GM21825 (cell line): ENCODE measurements at regions not wholly inside any gene's neighbourhood (a gene's known extent, or its start where the extent isn't known, plus 50 kb on each side); places are given as distances from the start of the nearest gene placed in this dataset.

ENCODE experiments used
- ATAC-seq: cut with Tn5 transposase; IDR thresholded peaks from one replicate; pipeline ENCODE4 v1.9.1; 2021; ENCODE audit warnings: mild to moderate bottlenecking, moderate library complexity; ENCODE audit not compliant: unreplicated experiment

GRCh38 chr2:831622-832021, 119.0 kb upstream of the SNTG2 start:
- no peak for ATAC-seq

GRCh38 chr2:831225-831536, 119.5 kb upstream of the SNTG2 start:
- ATAC-seq = no peak

- ATAC-seq = no peak
These were observed 120.0 kb upstream of the SNTG2 start for GRCh38 chr2:830419-831224.

- no peak for ATAC-seq
These were observed 121.6 kb upstream of the SNTG2 start for GRCh38 chr2:829047-829446.

- ATAC-seq = no peak
These were observed 125.7 kb upstream of the SNTG2 start for GRCh38 chr2:824954-825353.

- ATAC-seq = no peak
These were observed 126.1 kb upstream of the SNTG2 start for GRCh38 chr2:824524-824923.

- no peak for ATAC-seq
These were observed 129.1 kb upstream of the SNTG2 start for GRCh38 chr2:821546-821945.

GRCh38 chr2:819601-820000, 131.0 kb upstream of the SNTG2 start:
- ATAC-seq = no peak

- ATAC-seq = no peak
These were observed 131.5 kb upstream of the SNTG2 start for GRCh38 chr2:819121-819520.

- ATAC-seq = no peak
These were observed 133.2 kb upstream of the SNTG2 start for GRCh38 chr2:817336-818015.

GRCh38 chr2:816278-816677, 134.4 kb upstream of the SNTG2 start:
- no peak for ATAC-seq

GRCh38 chr2:810397-810796, 133.2 kb upstream of the TMEM18 start:
- no peak for ATAC-seq

- no peak for ATAC-seq
These were observed 130.1 kb upstream of the TMEM18 start for GRCh38 chr2:807300-807699.

- no peak for ATAC-seq
These were observed 128.5 kb upstream of the TMEM18 start for GRCh38 chr2:805664-806063.

GRCh38 chr2:797993-798392, 120.8 kb upstream of the TMEM18 start:
- no peak for ATAC-seq

- no peak for ATAC-seq
These were observed 120.3 kb upstream of the TMEM18 start for GRCh38 chr2:797556-797955.

GRCh38 chr2:796141-796985, 119.2 kb upstream of the TMEM18 start:
- ATAC-seq = no peak

- ATAC-seq = no peak
These were observed 118.4 kb upstream of the TMEM18 start for GRCh38 chr2:795531-796041.

- ATAC-seq = no peak
These were observed 117.5 kb upstream of the TMEM18 start for GRCh38 chr2:794554-795241.

- no peak for ATAC-seq
These were observed 116.0 kb upstream of the TMEM18 start for GRCh38 chr2:793236-793635.

- ATAC-seq = no peak
These were observed 115.5 kb upstream of the TMEM18 start for GRCh38 chr2:792687-793086.
